ENCODE measurements at regions not wholly inside any gene's neighbourhood (a gene's known extent, or its start where the extent isn't known, plus 50 kb on each side); places are given as distances from the start of the nearest gene placed in this dataset.

GRCh38 chr2:192313773-192314172, 119.0 kb upstream of the TMEFF2 start:
- H3K9me2 ChIP-seq (replicated peaks; ENCODE audit: low read length), result no peaks in the 10 kb centered on the region
- H3K9ac ChIP-seq (ENCODE audit: low read length), result no peak overlapping the region
- POLR2A ChIA-PET (ENCODE audit: unreplicated experiment), result no interaction called here
- no peaks in the 10 kb centered on the region for H3K27me3 ChIP-seq (ENCODE audit: low read length)
- CTCF ChIA-PET, result no interaction called here
- H3F3A ChIP-seq (ENCODE audit: low read length, unreplicated experiment), result no peaks in the 10 kb centered on the region
- no peak overlapping the region for H2AFZ ChIP-seq (ENCODE audit: low read length)
- no peaks in the 10 kb centered on the region for H3K4me1 ChIP-seq (ENCODE audit: insufficient read depth, low read length)
- H3K4me3 ChIP-seq (ENCODE audit: low read length), result no peak overlapping the region
- H3K4me2 ChIP-seq (ENCODE audit: low read length), result no peak overlapping the region
- no peaks in the 10 kb centered on the region for H4K20me1 ChIP-seq (ENCODE audit: low read length)
- intact Hi-C loops (cut with micrococcal nuclease), result no loop called here
- no peak overlapping the region for H3K27ac ChIP-seq (ENCODE audit: low read length)
- ATAC-seq (no peak), DNase-seq (no peak)
- no peaks in the 10 kb centered on the region for H3K9me3 ChIP-seq (ENCODE audit: low read length)
- no peak for TF ChIP-seq EZH2 (IDR thresholded peaks at IDR 0.05; ENCODE audit: low read length, unreplicated experiment)
- no peak for TF ChIP-seq CTCF (conservative IDR thresholded peaks at IDR 0.05; ENCODE audit: low read depth, low read length)
- TF ChIP-seq EZH2phosphoT487 (IDR thresholded peaks at IDR 0.05; ENCODE audit: borderline replicate concordance, low read length), result no peak
- H3K36me3 ChIP-seq (ENCODE audit: low read depth, low read length), result no peaks in the 10 kb centered on the region
- BruUV-seq (replicated peaks), result no TSS peak
- no peaks in the 10 kb centered on the region for H3K79me2 ChIP-seq (ENCODE audit: low read length)

GRCh38 chr2:192311701-192312460, 117.1 kb upstream of the TMEFF2 start:
- ChIA-PET POLR2A (ENCODE audit: unreplicated experiment) (no interaction called here), CTCF (no interaction called here)
- Histone ChIP-seq H3K79me2 (ENCODE audit: low read length) (no peaks in the 10 kb centered on the region), H3F3A (ENCODE audit: low read length, unreplicated experiment) (no peaks in the 10 kb centered on the region), H3K4me2 (ENCODE audit: low read length) (no peak overlapping the region), H3K36me3 (ENCODE audit: low read depth, low read length) (no peaks in the 10 kb centered on the region), H2AFZ (ENCODE audit: low read length) (no peak overlapping the region), H3K27ac (ENCODE audit: low read length) (no peak overlapping the region), H3K9me3 (ENCODE audit: low read length) (no peaks in the 10 kb centered on the region), H3K9me2 (replicated peaks; ENCODE audit: low read length) (no peaks in the 10 kb centered on the region), H3K9ac (ENCODE audit: low read length) (no peak overlapping the region), H3K4me1 (ENCODE audit: insufficient read depth, low read length) (no peaks in the 10 kb centered on the region), H3K27me3 (ENCODE audit: low read length) (no peaks in the 10 kb centered on the region), H3K4me3 (ENCODE audit: low read length) (no peak overlapping the region), H4K20me1 (ENCODE audit: low read length) (no peaks in the 10 kb centered on the region)
- ATAC-seq (no peak), DNase-seq (no peak)
- intact Hi-C loops (cut with micrococcal nuclease), result no loop called here
- BruUV-seq (replicated peaks), result no TSS peak
- TF ChIP-seq EZH2 (IDR thresholded peaks at IDR 0.05; ENCODE audit: low read length, unreplicated experiment) (no peak), CTCF (conservative IDR thresholded peaks at IDR 0.05; ENCODE audit: low read depth, low read length) (no peak), EZH2phosphoT487 (IDR thresholded peaks at IDR 0.05; ENCODE audit: borderline replicate concordance, low read length) (no peak)

GRCh38 chr2:192307530-192307929, 112.8 kb upstream of the TMEFF2 start:
- H2AFZ ChIP-seq (ENCODE audit: low read length), result no peak overlapping the region
- intact Hi-C loops (cut with micrococcal nuclease), result no loop called here
- CTCF ChIA-PET, result no interaction called here
- H4K20me1 ChIP-seq (ENCODE audit: low read length), result no peaks in the 10 kb centered on the region
- POLR2A ChIA-PET (ENCODE audit: unreplicated experiment), result interaction anchor here (0.7 kb wide), 1 partner anchor 757 kb away, joined by 5 read pairs; no protein-coding TSS in a partner anchor
- H3K4me3 ChIP-seq (ENCODE audit: low read length), result no peak overlapping the region
- no peaks in the 10 kb centered on the region for H3K27me3 ChIP-seq (ENCODE audit: low read length)
- H3K9me2 ChIP-seq (replicated peaks; ENCODE audit: low read length), result no peaks in the 10 kb centered on the region
- H3K9ac ChIP-seq (ENCODE audit: low read length), result no peak overlapping the region
- H3K9me3 ChIP-seq (ENCODE audit: low read length), result no peaks in the 10 kb centered on the region
- no peaks in the 10 kb centered on the region for H3K36me3 ChIP-seq (ENCODE audit: low read depth, low read length)
- H3K79me2 ChIP-seq (ENCODE audit: low read length), result no peaks in the 10 kb centered on the region
- no TSS peak for BruUV-seq (replicated peaks)
- ATAC-seq (no peak), DNase-seq (no peak)
- no peak for TF ChIP-seq CTCF (conservative IDR thresholded peaks at IDR 0.05; ENCODE audit: low read depth, low read length)
- no peak for TF ChIP-seq EZH2phosphoT487 (IDR thresholded peaks at IDR 0.05; ENCODE audit: borderline replicate concordance, low read length)
- TF ChIP-seq EZH2 (IDR thresholded peaks at IDR 0.05; ENCODE audit: low read length, unreplicated experiment), result no peak
- no peaks in the 10 kb centered on the region for H3F3A ChIP-seq (ENCODE audit: low read length, unreplicated experiment)
- no peak overlapping the region for H3K4me2 ChIP-seq (ENCODE audit: low read length)
- H3K27ac ChIP-seq (ENCODE audit: low read length), result no peak overlapping the region
- no peaks in the 10 kb centered on the region for H3K4me1 ChIP-seq (ENCODE audit: insufficient read depth, low read length)
